ENCODE measurements at regions not wholly inside any gene's neighbourhood (a gene's known extent, or its start where the extent isn't known, plus 50 kb on each side); places are given as distances from the start of the nearest gene placed in this dataset.

DNA sequence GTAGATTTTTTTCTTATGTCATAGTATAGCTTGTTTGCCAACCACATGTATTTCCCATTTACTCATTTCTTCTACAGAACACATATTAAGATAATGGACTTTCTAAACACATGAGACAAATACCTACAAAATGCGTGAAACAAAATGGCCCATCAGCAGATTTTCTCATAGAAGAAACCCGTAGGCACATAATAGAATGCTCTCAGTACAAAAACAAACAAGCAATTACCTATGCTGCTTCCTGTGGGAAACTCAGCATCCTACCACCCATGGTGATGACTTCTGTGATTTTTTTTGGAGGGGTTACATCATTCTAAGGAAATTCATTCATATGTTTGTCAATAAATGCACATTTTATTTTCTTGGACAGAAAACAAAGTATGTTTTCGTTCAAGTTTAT lies 343.6 kb downstream of the SPRY1 start:
- no peak for TF ChIP-seq GATA2 (IDR thresholded peaks at IDR 0.05; ENCODE audit: low read depth, low read length)
- TF ChIP-seq GATA3 (IDR thresholded peaks at IDR 0.05; ENCODE audit: low read depth, low read length) = no peak

Data from SH-SY5Y (cell line).